ENCODE measurements at regions not wholly inside any gene's neighbourhood (a gene's known extent, or its start where the extent isn't known, plus 50 kb on each side); places are given as distances from the start of the nearest gene placed in this dataset.

DNA sequence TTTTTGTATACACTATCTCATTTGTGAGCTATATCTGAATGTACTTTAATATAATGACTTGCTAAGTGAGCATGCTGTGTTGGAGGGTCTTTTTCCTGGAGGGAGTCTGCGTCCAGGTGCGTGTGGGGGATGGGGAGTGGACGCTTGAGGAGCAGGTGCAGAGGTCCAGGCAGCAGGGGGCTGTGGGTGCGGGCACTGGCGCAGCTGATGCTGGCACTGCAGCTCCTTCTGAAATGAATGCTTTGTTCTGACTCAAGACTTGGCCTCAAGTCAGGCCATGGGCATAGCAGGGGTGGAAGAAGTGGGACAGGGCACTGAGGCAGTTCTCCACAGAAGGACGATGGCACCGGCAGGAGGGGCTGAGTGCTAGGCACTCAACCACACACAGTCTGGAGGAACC is 165.7 kb upstream of the IRX1 start:
- POLR2A ChIA-PET = no interaction called here
- DNase-seq (ENCODE audit: low read depth in 1 of 2, low spot score in 1 of 2) (no peak), ATAC-seq (no peak), FAIRE-seq (no peak)
- WGBS (ENCODE audit: missing lambda C conversion rate) = 14% methylated on average over 5 of the region's 7 CpGs
- H3K27ac ChIP-seq = no peak overlapping the region
- no peak overlapping the region for H3K4me2 ChIP-seq
- H3K4me3 ChIP-seq = no peak overlapping the region
- TF ChIP-seq SMC3 (IDR thresholded peaks at IDR 0.05) = no peak
- TF ChIP-seq ZSCAN20 (CRISPR knock-in tag; IDR thresholded peaks at IDR 0.05) = no peak
- TF ChIP-seq FOXS1 (CRISPR knock-in tag; IDR thresholded peaks at IDR 0.05) = no peak
- TF ChIP-seq NR3C1 (IDR thresholded peaks at IDR 0.05) = no peak
- TF ChIP-seq GATA3 (IDR thresholded peaks at IDR 0.05; ENCODE audit: borderline replicate concordance) = no peak
- TF ChIP-seq CHD2 (IDR thresholded peaks at IDR 0.05; ENCODE audit: low read length, partially characterized antibody) = no peak
- TF ChIP-seq FOSB (CRISPR knock-in tag; IDR thresholded peaks at IDR 0.05) = no peak
- TF ChIP-seq, protein P1, sequence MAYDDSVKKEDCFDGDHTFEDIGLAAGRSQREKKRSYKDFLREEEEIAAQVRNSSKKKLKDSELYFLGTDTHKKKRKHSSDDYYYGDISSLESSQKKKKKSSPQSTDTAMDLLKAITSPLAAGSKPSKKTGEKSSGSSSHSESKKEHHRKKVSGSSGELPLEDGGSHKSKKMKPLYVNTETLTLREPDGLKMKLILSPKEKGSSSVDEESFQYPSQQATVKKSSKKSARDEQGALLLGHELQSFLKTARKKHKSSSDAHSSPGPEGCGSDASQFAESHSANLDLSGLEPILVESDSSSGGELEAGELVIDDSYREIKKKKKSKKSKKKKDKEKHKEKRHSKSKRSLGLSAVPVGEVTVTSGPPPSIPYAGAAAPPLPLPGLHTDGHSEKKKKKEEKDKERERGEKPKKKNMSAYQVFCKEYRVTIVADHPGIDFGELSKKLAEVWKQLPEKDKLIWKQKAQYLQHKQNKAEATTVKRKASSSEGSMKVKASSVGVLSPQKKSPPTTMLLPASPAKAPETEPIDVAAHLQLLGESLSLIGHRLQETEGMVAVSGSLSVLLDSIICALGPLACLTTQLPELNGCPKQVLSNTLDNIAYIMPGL (CRISPR knock-in tag; IDR thresholded peaks at IDR 0.05; ENCODE audit: borderline replicate concordance) = no peak
- no peak for TF ChIP-seq RFX5 (IDR thresholded peaks at IDR 0.05)
- TF ChIP-seq POLR2A (IDR thresholded peaks at IDR 0.05; ENCODE audit: low read length) = no peak
- no peak for TF ChIP-seq RAD21 (conservative IDR thresholded peaks at IDR 0.05 in 1 of 2, IDR thresholded peaks at IDR 0.05 in 1 of 2)
- TF ChIP-seq, protein P2, sequence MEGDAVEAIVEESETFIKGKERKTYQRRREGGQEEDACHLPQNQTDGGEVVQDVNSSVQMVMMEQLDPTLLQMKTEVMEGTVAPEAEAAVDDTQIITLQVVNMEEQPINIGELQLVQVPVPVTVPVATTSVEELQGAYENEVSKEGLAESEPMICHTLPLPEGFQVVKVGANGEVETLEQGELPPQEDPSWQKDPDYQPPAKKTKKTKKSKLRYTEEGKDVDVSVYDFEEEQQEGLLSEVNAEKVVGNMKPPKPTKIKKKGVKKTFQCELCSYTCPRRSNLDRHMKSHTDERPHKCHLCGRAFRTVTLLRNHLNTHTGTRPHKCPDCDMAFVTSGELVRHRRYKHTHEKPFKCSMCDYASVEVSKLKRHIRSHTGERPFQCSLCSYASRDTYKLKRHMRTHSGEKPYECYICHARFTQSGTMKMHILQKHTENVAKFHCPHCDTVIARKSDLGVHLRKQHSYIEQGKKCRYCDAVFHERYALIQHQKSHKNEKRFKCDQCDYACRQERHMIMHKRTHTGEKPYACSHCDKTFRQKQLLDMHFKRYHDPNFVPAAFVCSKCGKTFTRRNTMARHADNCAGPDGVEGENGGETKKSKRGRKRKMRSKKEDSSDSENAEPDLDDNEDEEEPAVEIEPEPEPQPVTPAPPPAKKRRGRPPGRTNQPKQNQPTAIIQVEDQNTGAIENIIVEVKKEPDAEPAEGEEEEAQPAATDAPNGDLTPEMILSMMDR (IDR thresholded peaks at IDR 0.05) = no peak
- TF ChIP-seq, protein P3, sequence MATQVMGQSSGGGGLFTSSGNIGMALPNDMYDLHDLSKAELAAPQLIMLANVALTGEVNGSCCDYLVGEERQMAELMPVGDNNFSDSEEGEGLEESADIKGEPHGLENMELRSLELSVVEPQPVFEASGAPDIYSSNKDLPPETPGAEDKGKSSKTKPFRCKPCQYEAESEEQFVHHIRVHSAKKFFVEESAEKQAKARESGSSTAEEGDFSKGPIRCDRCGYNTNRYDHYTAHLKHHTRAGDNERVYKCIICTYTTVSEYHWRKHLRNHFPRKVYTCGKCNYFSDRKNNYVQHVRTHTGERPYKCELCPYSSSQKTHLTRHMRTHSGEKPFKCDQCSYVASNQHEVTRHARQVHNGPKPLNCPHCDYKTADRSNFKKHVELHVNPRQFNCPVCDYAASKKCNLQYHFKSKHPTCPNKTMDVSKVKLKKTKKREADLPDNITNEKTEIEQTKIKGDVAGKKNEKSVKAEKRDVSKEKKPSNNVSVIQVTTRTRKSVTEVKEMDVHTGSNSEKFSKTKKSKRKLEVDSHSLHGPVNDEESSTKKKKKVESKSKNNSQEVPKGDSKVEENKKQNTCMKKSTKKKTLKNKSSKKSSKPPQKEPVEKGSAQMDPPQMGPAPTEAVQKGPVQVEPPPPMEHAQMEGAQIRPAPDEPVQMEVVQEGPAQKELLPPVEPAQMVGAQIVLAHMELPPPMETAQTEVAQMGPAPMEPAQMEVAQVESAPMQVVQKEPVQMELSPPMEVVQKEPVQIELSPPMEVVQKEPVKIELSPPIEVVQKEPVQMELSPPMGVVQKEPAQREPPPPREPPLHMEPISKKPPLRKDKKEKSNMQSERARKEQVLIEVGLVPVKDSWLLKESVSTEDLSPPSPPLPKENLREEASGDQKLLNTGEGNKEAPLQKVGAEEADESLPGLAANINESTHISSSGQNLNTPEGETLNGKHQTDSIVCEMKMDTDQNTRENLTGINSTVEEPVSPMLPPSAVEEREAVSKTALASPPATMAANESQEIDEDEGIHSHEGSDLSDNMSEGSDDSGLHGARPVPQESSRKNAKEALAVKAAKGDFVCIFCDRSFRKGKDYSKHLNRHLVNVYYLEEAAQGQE (IDR thresholded peaks at IDR 0.05) = no peak
- TF ChIP-seq PHF8 (IDR thresholded peaks at IDR 0.05; ENCODE audit: borderline replicate concordance, low read depth) = no peak
- no peak for TF ChIP-seq ZNF302 (CRISPR knock-in tag; IDR thresholded peaks at IDR 0.05)
- no peak for TF ChIP-seq ESRRA (IDR thresholded peaks at IDR 0.05; ENCODE audit: borderline replicate concordance, low read length)
- no peak for TF ChIP-seq NFE2L2 (conservative IDR thresholded peaks at IDR 0.05; ENCODE audit: low read length)
- TF ChIP-seq SREBF2 (IDR thresholded peaks at IDR 0.05) = no peak
- no peak for TF ChIP-seq FOSL2 (IDR thresholded peaks at IDR 0.05)
- TF ChIP-seq FOSL2 (CRISPR knock-in tag; IDR thresholded peaks at IDR 0.05) = no peak
- CTCF ChIA-PET = interaction anchor here (0.6 kb wide), 1 partner anchor 31 kb away, joined by 5 read pairs; no protein-coding TSS in a partner anchor
- no peaks in the 10 kb centered on the region for H3K9me3 ChIP-seq
- no peaks in the 10 kb centered on the region for H3K4me1 ChIP-seq

DNA sequence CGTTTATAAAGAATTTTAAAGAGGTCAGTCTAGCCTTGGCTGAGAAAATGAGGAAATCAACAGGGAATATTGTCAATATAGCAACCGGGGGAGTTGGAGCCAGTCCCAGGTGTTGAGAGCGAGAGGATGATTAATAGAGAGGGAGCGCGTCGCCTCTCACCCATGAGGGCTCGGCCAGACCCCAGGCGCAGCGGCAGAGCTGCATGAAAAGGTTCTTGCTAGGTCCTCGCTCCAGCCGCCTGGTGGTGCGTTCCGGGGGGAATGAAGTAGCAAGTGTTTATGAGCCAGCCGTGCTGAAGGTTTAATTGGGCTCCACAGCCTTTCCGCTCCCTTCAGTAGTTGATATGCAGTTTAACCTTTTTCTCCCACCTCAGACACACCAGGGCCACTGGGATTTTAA is 167.3 kb upstream of the IRX1 start:
- WGBS (ENCODE audit: missing lambda C conversion rate) = 20% methylated on average over 15 of the region's 15 CpGs
- no peaks in the 10 kb centered on the region for H3K9me3 ChIP-seq
- TF ChIP-seq TFCP2L1 (CRISPR knock-in tag; IDR thresholded peaks at IDR 0.05) (no peak), HES2 (IDR thresholded peaks at IDR 0.05) (no peak), KDM1A (IDR thresholded peaks at IDR 0.05; ENCODE audit: low read depth) (no peak), HDAC2 (IDR thresholded peaks at IDR 0.05) (no peak), GATA3 (IDR thresholded peaks at IDR 0.05; ENCODE audit: borderline replicate concordance) (no peak), EHF (CRISPR knock-in tag; IDR thresholded peaks at IDR 0.05) (no peak), EHMT2 (IDR thresholded peaks at IDR 0.05; ENCODE audit: low read depth) (no peak), BCL3 (IDR thresholded peaks at IDR 0.05) (no peak), HOXA7 (CRISPR knock-in tag; IDR thresholded peaks at IDR 0.05) (no peak), RAD21 (conservative IDR thresholded peaks at IDR 0.05 in 1 of 2, IDR thresholded peaks at IDR 0.05 in 1 of 2) (no peak)
- TF ChIP-seq, protein P3 (IDR thresholded peaks at IDR 0.05) = no peak
- CTCF ChIA-PET = no interaction called here
- H3K4me2 ChIP-seq = no peak overlapping the region
- H3K27ac ChIP-seq = no peak overlapping the region
- POLR2A ChIA-PET = no interaction called here
- FAIRE-seq (no peak), ATAC-seq (no peak), DNase-seq (ENCODE audit: low read depth in 1 of 2, low spot score in 1 of 2) (no peak)
- H3K4me3 ChIP-seq = no peak overlapping the region
- no peaks in the 10 kb centered on the region for H3K4me1 ChIP-seq

Data from A549 (cell line).